NCI-H446 (cell line): ENCODE measurements at regions not wholly inside any gene's neighbourhood (a gene's known extent, or its start where the extent isn't known, plus 50 kb on each side); places are given as distances from the start of the nearest gene placed in this dataset.

Source experiments
- DNase-seq, 2 experiments: peaks; one replicate each; lab custom pipeline; 2025; lab: John Stamatoyannopoulos, UW

GRCh38 chr14:97517566-97518234, 720.5 kb downstream of the VRK1 start:
- no peak for DNase-seq

GRCh38 chr14:97523936-97524335, 726.8 kb downstream of the VRK1 start:
- DNase-seq, result no peak

- no peak for DNase-seq
Measured at GRCh38 chr14:97524589-97525319, 727.6 kb downstream of the VRK1 start.

- no peak for DNase-seq
Measured at GRCh38 chr14:97527993-97528392, 730.8 kb downstream of the VRK1 start.

- DNase-seq, result no peak
Measured at GRCh38 chr14:97532052-97532451, 734.9 kb downstream of the VRK1 start.

- DNase-seq, result no peak
Measured at GRCh38 chr14:97536421-97536820, 739.2 kb downstream of the VRK1 start.

GRCh38 chr14:97538749-97539410, 741.7 kb downstream of the VRK1 start:
- no peak for DNase-seq

GRCh38 chr14:97539411-97539795, 742.2 kb downstream of the VRK1 start:
- no peak for DNase-seq

GRCh38 chr14:97539884-97540283, 742.7 kb downstream of the VRK1 start:
- DNase-seq, result no peak

GRCh38 chr14:97543221-97543620, 746.0 kb downstream of the VRK1 start:
- no peak for DNase-seq

- no peak for DNase-seq
Measured at GRCh38 chr14:97543816-97544215, 746.6 kb downstream of the VRK1 start.

- DNase-seq, result no peak
Measured at GRCh38 chr14:97544571-97544970, 747.4 kb downstream of the VRK1 start.

- no peak for DNase-seq
Measured at GRCh38 chr14:97546491-97547230, 749.5 kb downstream of the VRK1 start.

GRCh38 chr14:97550463-97550862, 753.3 kb downstream of the VRK1 start:
- DNase-seq, result no peak

GRCh38 chr14:97554597-97554996, 757.4 kb downstream of the VRK1 start:
- DNase-seq, result no peak

GRCh38 chr14:97564334-97564733, 767.2 kb downstream of the VRK1 start:
- no peak for DNase-seq

- no peak for DNase-seq
Measured at GRCh38 chr14:97571201-97571600, 774.0 kb downstream of the VRK1 start.

GRCh38 chr14:97571866-97572555, 774.8 kb downstream of the VRK1 start:
- DNase-seq, result no peak

GRCh38 chr14:97572583-97573458, 775.6 kb downstream of the VRK1 start:
- no peak for DNase-seq

GRCh38 chr14:97575677-97576076, 778.5 kb downstream of the VRK1 start:
- no peak for DNase-seq

- no peak for DNase-seq
Measured at GRCh38 chr14:97578982-97579548, 781.9 kb downstream of the VRK1 start.
